HEK293 (cell line): ENCODE measurements at regions not wholly inside any gene's neighbourhood (a gene's known extent, or its start where the extent isn't known, plus 50 kb on each side); places are given as distances from the start of the nearest gene placed in this dataset.

Experiments
- CTCF ChIA-PET: fragments of 350-600 bp; formaldehyde crosslinking; extraction: SDS; loops from one replicate; lab custom pipeline; 2021; ENCODE audit warnings: antibody characterized with exemption; lab: Yijun Ruan, JAX
- POLR2A ChIA-PET: fragments of 300-600 bp; formaldehyde crosslinking; extraction: SDS; loops from one replicate; lab custom pipeline; 2020; ENCODE audit warnings: antibody characterized with exemption, inconsistent platforms; lab: Yijun Ruan, JAX
- H3K27ac ChIP-seq: fragments of 200-500 bp; sonication (Bioruptor generic); 2 replicates; pipeline ENCODE4 v1.5.1; 2014; ENCODE audit warnings: low read depth, low read length, control low read depth, inconsistent platforms; ENCODE audit errors: extremely low read depth
- H3K36me3 ChIP-seq, 2 experiments: fragments of 200-500 bp in 1 of 2; sonication (Bioruptor generic) in 1 of 2; 1 replicate in 1 of 2; 2 replicates in 1 of 2; pipeline ENCODE4 v1.5.1; 2014 to 2017; ENCODE audit warnings: inconsistent platforms in 2 of 2, low read length in 2 of 2; ENCODE audit not compliant: control insufficient read depth in 2 of 2, insufficient read depth in 1 of 2
- H3K4me1 ChIP-seq: fragments of 200-500 bp; sonication (Bioruptor generic); 2 replicates; pipeline ENCODE4 v1.5.1; 2014; ENCODE audit warnings: mild to moderate bottlenecking, low read length, inconsistent platforms; ENCODE audit not compliant: control insufficient read depth, insufficient read depth
- H3K4me3 ChIP-seq: 2 replicates; pipeline ENCODE4 v1.5.1; 2011; ENCODE audit warnings: low read depth, mild to moderate bottlenecking, control low read depth, low read length, moderate library complexity
- H3K9me3 ChIP-seq: fragments of 200-500 bp; sonication (Bioruptor generic); 2 replicates; pipeline ENCODE4 v1.5.1; 2014; ENCODE audit warnings: low read depth, low read length, inconsistent platforms; ENCODE audit not compliant: control insufficient read depth, insufficient read depth
- FEZF1 ChIP-seq: fragments of 450-650 bp; formaldehyde crosslinking; IDR thresholded peaks from 2 replicates; pipeline ENCODE4 v1.5.1; 2016; ENCODE audit warnings: missing biosample characterization, missing genetic modification characterization
- HOXC10 ChIP-seq: sonication (generic); formaldehyde crosslinking; IDR thresholded peaks from 2 replicates; pipeline ENCODE4 v1.8.1; 2023; ENCODE audit warnings: mild to moderate bottlenecking, missing genetic modification reagents
- HOXD13 ChIP-seq: sonication (generic); formaldehyde crosslinking; IDR thresholded peaks from 2 replicates; pipeline ENCODE4 v1.8.0; 2022; ENCODE audit warnings: missing genetic modification reagents, borderline replicate concordance
- PRDM4 ChIP-seq: fragments of 450-650 bp; formaldehyde crosslinking; IDR thresholded peaks from 2 replicates; pipeline ENCODE4 v1.5.1; 2017; ENCODE audit warnings: missing biosample characterization, missing genetic modification characterization
- RBAK ChIP-seq: fragments of 450-650 bp; formaldehyde crosslinking; IDR thresholded peaks from 2 replicates; pipeline ENCODE4 v1.5.1; 2016; ENCODE audit warnings: missing biosample characterization, missing genetic modification characterization
- REST ChIP-seq: fragments of 450-650 bp; formaldehyde crosslinking; IDR thresholded peaks from 2 replicates; pipeline ENCODE4 v1.5.1; 2016; ENCODE audit warnings: missing biosample characterization, missing genetic modification characterization
- SCRT2 ChIP-seq: fragments of 450-650 bp; formaldehyde crosslinking; IDR thresholded peaks from 2 replicates; pipeline ENCODE4 v1.5.1; 2016; ENCODE audit warnings: missing biosample characterization, missing genetic modification characterization
- SP2 ChIP-seq: fragments of 450-650 bp; formaldehyde crosslinking; IDR thresholded peaks from 2 replicates; pipeline ENCODE4 v1.5.1; 2016; ENCODE audit warnings: missing biosample characterization, missing genetic modification characterization
- ZBTB7A ChIP-seq: fragments of 450-650 bp; formaldehyde crosslinking; IDR thresholded peaks from 2 replicates; pipeline ENCODE4 v1.5.1; 2016; ENCODE audit warnings: low read depth, missing biosample characterization, missing genetic modification characterization
- ZNF16 ChIP-seq: fragments of 450-650 bp; formaldehyde crosslinking; IDR thresholded peaks from 2 replicates; pipeline ENCODE4 v1.5.1; 2016; ENCODE audit warnings: low read depth, missing biosample characterization, missing genetic modification characterization
- ZNF18 ChIP-seq: fragments of 450-650 bp; formaldehyde crosslinking; IDR thresholded peaks from 2 replicates; pipeline ENCODE4 v1.5.1; 2016; ENCODE audit warnings: missing biosample characterization, missing genetic modification characterization
- ZNF2 ChIP-seq: fragments of 450-650 bp; formaldehyde crosslinking; IDR thresholded peaks from 2 replicates; pipeline ENCODE4 v1.5.1; 2016; ENCODE audit warnings: missing biosample characterization, missing genetic modification characterization
- ZNF239 ChIP-seq: fragments of 450-650 bp; formaldehyde crosslinking; IDR thresholded peaks from 2 replicates; pipeline ENCODE4 v1.5.1; 2016; ENCODE audit warnings: missing biosample characterization, missing genetic modification characterization
- ZNF324 ChIP-seq: fragments of 450-650 bp; formaldehyde crosslinking; IDR thresholded peaks from 2 replicates; pipeline ENCODE4 v1.5.1; 2016; ENCODE audit warnings: missing biosample characterization, missing genetic modification characterization
- ZNF416 ChIP-seq: fragments of 450-650 bp; formaldehyde crosslinking; IDR thresholded peaks from 2 replicates; pipeline ENCODE4 v1.5.1; 2016; ENCODE audit warnings: missing biosample characterization, missing genetic modification characterization
- ZNF701 ChIP-seq: fragments of 450-650 bp; formaldehyde crosslinking; IDR thresholded peaks from 2 replicates; pipeline ENCODE4 v1.5.1; 2016; ENCODE audit warnings: missing biosample characterization, missing genetic modification characterization
- ZNF777 ChIP-seq: fragments of 450-650 bp; formaldehyde crosslinking; IDR thresholded peaks from 2 replicates; pipeline ENCODE4 v1.5.1; 2017; ENCODE audit warnings: missing biosample characterization, missing genetic modification characterization, borderline replicate concordance
- ZNF830 ChIP-seq: fragments of 450-650 bp; IDR thresholded peaks from 2 replicates; pipeline ENCODE4 v1.5.0; 2018; ENCODE audit warnings: missing biosample characterization, missing genetic modification characterization, low read depth, mild to moderate bottlenecking, moderate library complexity
- ZSCAN4 ChIP-seq: fragments of 450-650 bp; formaldehyde crosslinking; IDR thresholded peaks from 2 replicates; pipeline ENCODE4 v1.5.1; 2017; ENCODE audit warnings: missing biosample characterization, missing genetic modification characterization

GRCh38 chr21:32886339-32886738 lies 114.8 kb upstream of the PAXBP1 start:
- no peak overlapping the region for H3K27ac ChIP-seq
- no peaks in the 10 kb centered on the region for H3K36me3 ChIP-seq
- CTCF ChIA-PET, result no interaction called here
- no peaks in the 10 kb centered on the region for H3K9me3 ChIP-seq
- no peak overlapping the region for H3K4me3 ChIP-seq
- TF ChIP-seq HOXC10, result no peak
- no peak for TF ChIP-seq ZNF777 (tag by site-specific recombination)
- no peak for TF ChIP-seq REST
- no peak for TF ChIP-seq ZNF701 (tag by site-specific recombination)
- no peak for TF ChIP-seq HOXD13
- TF ChIP-seq SP2 (tag by site-specific recombination), result no peak
- no peaks in the 10 kb centered on the region for H3K4me1 ChIP-seq
- POLR2A ChIA-PET, result no interaction called here

GRCh38 chr21:32887026-32887425 lies 115.5 kb upstream of the PAXBP1 start:
- CTCF ChIA-PET, result interaction anchor here (1.1 kb wide), 2 partner anchors 12 to 25 kb away, joined by 3 read pairs; no protein-coding TSS in a partner anchor
- Histone ChIP-seq H3K4me3 (no peak overlapping the region), H3K9me3 (no peaks in the 10 kb centered on the region), H3K27ac (no peak overlapping the region), H3K4me1 (no peaks in the 10 kb centered on the region), H3K36me3 (no peaks in the 10 kb centered on the region)
- TF ChIP-seq FEZF1 (tag by site-specific recombination) (no peak), PRDM4 (tag by site-specific recombination) (no peak), ZNF18 (tag by site-specific recombination) (no peak), SCRT2 (tag by site-specific recombination) (no peak), ZNF16 (tag by site-specific recombination) (no peak)
- POLR2A ChIA-PET, result no interaction called here

GRCh38 chr21:32888971-32889370 lies 117.4 kb upstream of the PAXBP1 start:
- Histone ChIP-seq H3K36me3 (no peaks in the 10 kb centered on the region), H3K4me1 (no peaks in the 10 kb centered on the region), H3K9me3 (no peaks in the 10 kb centered on the region), H3K27ac (no peak overlapping the region), H3K4me3 (no peak overlapping the region)
- ChIA-PET POLR2A (no interaction called here), CTCF (no interaction called here)
- no peak for TF ChIP-seq ZBTB7A (tag by site-specific recombination)
- no peak for TF ChIP-seq ZNF324 (tag by site-specific recombination)
- TF ChIP-seq ZSCAN4 (tag by site-specific recombination), result no peak
- TF ChIP-seq ZNF416 (tag by site-specific recombination), result no peak
- no peak for TF ChIP-seq ZNF239 (tag by site-specific recombination)
- no peak for TF ChIP-seq ZNF2 (tag by site-specific recombination)
- no peak for TF ChIP-seq ZNF830 (tag by site-specific recombination)
- no peak for TF ChIP-seq RBAK (tag by site-specific recombination)
